ENCODE measurements at regions not wholly inside any gene's neighbourhood (a gene's known extent, or its start where the extent isn't known, plus 50 kb on each side); places are given as distances from the start of the nearest gene placed in this dataset.

- TF ChIP-seq GATA3 (IDR thresholded peaks at IDR 0.05; ENCODE audit: low read depth, low read length) (no peak), GATA2 (IDR thresholded peaks at IDR 0.05; ENCODE audit: low read depth, low read length) (no peak)
Measured at GRCh38 chr13:84999252-84999651, 800.0 kb downstream of the SLITRK6 start.
